Kidney tubule cell (primary cell): ENCODE measurements at regions not wholly inside any gene's neighbourhood (a gene's known extent, or its start where the extent isn't known, plus 50 kb on each side); places are given as distances from the start of the nearest gene placed in this dataset.
A peak's percentile ranks its signal among the peaks of the same experiment; 100 is the strongest.

Experiments
- DNase-seq: peaks from one replicate; pipeline ENCODE4 v3.0.0-alpha.2; 2018; ENCODE audit warnings: low spot score

GRCh38 chr9:87282538-87282937, 215.1 kb upstream of the DAPK1 start:
- DNase-seq = no peak

- DNase-seq = no peak
These were observed 214.1 kb upstream of the DAPK1 start for GRCh38 chr9:87283585-87283984.

DNA sequence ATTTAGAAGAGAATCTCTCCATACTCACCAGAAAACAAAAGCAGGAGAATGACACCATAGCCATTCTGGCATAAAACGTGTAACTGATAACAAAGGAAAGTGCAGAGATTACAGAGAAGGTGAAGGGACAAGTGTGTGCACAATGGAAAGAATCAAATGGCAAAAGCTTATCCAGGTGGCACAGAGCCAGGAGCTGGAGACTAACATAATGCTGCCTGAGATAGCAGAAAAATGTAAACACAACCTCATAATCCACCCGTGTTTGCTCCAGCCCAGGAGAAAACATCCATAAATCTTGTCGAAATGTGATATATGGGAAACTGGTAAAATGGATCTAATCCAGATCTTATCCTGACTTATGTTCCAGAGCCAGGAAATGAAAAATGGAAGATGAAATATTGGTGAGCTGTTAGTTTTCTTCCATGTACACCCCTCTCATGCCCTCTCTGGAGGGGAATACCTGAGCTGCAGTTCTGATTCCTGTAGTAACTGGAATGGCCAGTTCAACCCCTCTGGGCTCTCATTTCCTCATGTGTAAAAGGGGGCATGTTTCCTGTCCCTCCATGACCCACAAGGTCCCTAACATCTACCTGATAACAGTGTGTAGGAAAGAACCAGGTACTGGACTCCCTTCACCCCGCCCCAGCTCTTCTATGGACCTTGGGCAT, 212.3 kb upstream of the DAPK1 start:
- no peak for DNase-seq

GRCh38 chr9:87286506-87286905, 211.2 kb upstream of the DAPK1 start:
- no peak for DNase-seq

- peak; percentile 38 for DNase-seq
These were observed 207.2 kb upstream of the DAPK1 start for GRCh38 chr9:87290241-87291052.

- DNase-seq = no peak
These were observed 205.0 kb upstream of the DAPK1 start for GRCh38 chr9:87292449-87293191.

DNA sequence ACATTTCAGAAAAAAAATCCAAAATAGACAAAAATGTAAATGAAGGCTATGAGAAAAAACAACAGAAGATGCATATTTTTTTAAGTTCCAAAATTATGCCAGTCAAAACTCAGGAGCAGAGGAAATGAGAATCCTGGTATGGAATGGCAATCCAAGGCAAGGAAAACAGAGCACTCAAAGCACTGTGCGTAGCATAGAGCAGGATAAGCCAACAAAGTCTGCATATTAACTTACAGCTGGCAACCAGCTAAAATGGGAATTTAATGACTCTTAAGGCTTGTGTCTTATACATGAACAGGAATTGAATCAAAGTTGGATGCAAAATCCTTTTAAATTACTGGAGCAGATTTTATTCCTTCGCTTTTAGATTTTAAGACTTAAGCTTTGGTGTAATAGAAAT, 203.5 kb upstream of the DAPK1 start:
- DNase-seq = no peak

GRCh38 chr9:87300915-87301314, 196.8 kb upstream of the DAPK1 start:
- DNase-seq = no peak

GRCh38 chr9:87301371-87301770, 196.3 kb upstream of the DAPK1 start:
- no peak for DNase-seq

DNA sequence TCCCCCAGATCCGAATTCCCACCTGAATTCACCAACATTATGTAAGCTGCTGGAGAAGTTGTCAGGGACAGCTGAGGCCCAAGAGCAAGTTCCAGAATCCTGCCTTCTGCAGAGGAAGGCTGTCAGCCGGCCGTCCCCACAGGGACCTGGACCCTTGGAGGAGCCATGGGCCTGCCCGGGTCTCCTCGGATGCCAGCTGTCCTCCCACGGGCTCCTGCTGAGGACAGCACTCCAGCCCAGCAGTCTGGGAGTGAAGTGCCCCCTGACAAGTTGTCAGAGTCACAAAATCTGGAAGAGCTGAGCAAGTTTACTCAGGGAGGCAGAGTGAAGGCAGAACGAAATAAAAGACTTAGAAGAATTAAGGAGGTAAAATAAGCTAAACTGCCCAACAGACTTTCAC, 192.5 kb upstream of the DAPK1 start:
- DNase-seq = no peak

GRCh38 chr9:87306006-87306405, 191.7 kb upstream of the DAPK1 start:
- DNase-seq = no peak

GRCh38 chr9:87307848-87308247, 189.8 kb upstream of the DAPK1 start:
- DNase-seq = no peak

- DNase-seq = no peak
These were observed 188.4 kb upstream of the DAPK1 start for GRCh38 chr9:87309236-87309635.

DNA sequence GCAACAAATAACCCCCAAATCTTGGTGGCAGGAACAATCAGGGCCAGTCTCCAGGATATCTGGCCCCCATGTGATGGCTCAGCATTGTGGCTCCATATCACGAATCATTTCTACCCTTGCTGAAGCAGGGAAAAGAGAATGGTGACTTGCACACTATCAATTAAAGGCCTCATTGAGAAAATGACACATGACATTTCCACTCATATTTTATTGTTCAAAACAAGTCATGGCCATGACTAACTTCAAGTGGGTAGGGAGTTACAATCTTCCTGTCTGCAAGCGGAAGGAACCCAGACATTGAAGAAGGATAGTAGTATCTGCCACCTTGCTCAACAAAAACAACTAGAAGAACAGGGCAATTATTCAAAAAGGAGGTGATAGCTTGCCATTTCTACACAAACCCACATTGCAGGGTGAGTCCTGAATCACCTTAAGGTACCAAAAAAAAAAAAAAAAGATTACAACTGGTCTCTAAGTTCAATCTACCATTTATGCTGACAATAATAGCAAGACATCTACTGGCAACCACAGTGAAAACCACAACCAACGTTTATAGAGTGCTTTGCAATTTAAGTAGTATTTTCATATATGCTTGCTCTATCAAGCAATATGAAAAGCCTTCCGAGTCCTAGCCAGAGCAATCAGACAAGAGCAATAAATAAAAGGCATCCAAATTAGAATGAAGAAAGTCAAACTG, 186.7 kb upstream of the DAPK1 start:
- no peak for DNase-seq

DNA sequence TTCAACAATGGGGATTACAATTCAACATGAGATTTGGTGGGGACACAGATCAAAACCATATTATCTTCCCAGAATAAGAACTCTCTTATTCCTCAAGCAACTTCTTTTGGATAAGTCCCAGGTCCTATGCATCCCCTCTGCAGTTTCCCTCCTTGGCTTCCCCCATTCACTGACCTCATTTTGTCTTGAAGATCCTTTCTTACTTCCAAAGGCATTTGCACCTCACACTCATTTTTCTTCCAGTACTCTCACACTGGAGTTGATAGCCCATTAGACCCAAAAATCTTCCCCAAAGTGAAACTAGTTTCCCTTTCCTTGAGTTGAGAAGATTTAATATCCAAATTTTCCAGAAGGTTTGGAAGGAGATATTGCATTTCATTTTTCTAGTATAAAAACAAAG, 178.0 kb upstream of the DAPK1 start:
- DNase-seq = no peak

DNA sequence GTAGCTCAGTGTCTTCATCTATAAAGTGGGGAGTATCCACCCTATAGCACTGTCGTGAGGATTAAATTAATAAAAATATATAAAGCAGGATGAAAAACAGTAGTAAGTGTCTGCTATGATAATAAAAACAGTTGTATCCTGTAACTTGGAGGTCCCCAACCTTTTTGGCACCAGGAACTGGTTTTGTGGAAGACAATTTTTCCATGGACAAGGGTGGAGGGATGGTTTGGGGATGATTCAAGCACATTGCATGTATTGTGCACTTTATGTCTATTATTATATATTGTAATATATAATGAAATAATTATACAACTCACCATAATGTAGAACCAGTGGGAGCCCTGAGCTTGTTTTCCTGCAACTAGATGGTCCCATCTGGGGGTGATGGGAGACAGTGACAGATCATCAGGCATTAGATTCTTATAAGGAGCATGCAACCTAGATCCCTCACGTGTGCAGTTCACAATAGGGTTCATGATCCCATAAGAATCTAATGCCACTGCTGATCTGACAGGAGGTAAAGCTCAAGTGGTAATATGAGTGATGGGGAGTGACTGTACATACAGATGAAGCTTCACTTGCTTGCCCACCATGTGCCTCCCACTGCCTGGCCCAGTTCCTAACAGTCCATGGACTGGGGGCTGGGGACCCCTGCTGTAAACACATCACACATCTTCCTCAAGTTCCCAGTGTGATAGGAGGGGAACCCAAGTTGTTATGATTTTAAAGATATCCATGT, 177.4 kb upstream of the DAPK1 start:
- DNase-seq = no peak

DNA sequence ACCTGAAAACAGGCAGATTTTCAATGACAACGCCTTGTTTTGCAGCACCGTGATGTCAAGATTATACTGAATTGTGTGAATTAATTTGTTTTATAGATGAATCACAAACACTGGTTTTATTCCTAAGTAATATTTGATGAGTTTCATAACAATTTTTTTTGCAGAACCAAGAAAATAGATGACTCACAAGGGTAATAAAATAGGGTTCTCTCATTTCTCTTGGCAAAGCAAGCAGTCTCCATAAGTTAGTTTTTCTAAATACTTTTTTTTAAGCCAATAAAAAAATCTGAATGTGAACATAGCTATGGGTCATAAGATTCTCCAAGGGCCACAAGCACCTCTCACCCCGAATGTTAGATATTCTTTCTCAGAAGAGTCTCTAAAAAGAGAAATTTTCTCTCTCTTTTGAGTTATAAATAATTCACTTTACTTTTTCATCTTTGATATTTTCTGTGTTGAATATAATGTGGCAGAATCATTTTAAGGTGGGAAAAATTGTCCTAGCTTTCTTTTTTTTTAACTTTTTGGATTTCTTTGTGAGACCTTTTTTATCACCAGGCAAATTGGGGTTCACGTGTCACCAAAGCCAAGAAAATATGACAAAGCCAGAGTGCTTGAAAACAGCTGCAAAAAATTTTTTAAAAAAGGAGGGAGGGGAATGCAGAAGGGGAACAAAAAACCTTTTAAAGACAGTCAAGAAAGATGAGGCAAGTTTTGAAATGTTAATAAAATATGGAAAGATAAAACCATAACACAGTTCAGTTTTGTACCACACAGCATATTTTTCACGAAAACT, 174.6 kb upstream of the DAPK1 start:
- no peak for DNase-seq

DNA sequence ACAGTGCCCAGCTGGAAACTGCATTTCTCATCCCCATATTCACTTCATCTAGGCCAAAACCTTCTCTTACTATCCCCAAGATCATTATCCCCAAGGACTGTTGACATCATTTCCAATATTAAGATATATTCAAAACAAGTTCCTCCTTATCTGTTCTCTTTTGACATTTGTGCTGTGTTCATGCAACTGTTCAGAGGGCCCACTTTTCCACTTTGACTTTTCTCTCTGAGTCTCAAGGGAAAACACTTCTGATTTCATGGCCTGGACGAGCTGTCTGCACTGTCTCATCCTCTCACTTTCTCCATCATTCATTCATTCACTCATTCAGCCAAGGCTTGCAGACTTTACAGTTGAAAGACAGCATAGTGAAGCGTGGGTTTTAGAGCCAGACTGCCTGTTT, 173.7 kb upstream of the DAPK1 start:
- DNase-seq = no peak

GRCh38 chr9:87324613-87325194, 173.0 kb upstream of the DAPK1 start:
- DNase-seq = peak; percentile 70

DNA sequence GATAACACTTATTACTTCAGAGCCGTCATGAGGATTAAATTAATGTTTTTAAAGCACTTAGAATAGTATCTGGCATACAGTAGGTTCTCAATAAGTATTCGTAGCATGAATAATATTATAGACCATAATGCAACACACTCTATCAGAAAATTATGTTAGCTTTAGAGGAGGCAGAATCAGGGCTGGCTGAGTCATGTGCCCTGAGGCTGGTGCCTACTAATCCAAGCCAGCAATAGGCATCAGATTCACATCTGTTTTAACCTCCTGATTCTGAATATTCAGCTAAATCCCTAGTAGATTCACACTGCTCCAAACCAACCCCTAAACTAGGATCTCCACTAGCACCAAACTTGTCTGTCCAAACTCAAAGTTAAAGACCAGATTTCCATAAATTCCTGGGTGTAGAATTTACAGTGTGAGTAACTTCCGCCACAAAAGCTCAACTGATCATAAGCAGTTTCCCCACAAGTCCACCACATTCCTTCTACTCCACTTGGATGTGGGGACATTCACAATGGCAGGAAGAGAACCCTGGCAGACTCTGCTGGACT, 170.0 kb upstream of the DAPK1 start:
- DNase-seq = peak; percentile 15
